ENCODE measurements at regions not wholly inside any gene's neighbourhood (a gene's known extent, or its start where the extent isn't known, plus 50 kb on each side); places are given as distances from the start of the nearest gene placed in this dataset.

- H3K9me3 ChIP-seq (ENCODE audit: control insufficient read depth in 2 of 2, low read length in 2 of 2): no peaks in the 10 kb centered on the region
- no peaks in the 10 kb centered on the region for H3K36me3 ChIP-seq (ENCODE audit: control insufficient read depth in 2 of 2, insufficient read depth in 2 of 2, low read length in 2 of 2)
- no peaks in the 10 kb centered on the region for H3K4me1 ChIP-seq (ENCODE audit: control insufficient read depth in 2 of 2, insufficient read depth in 2 of 2, low read length in 2 of 2)
- no peak overlapping the region for H3K9ac ChIP-seq (ENCODE audit: low read depth in 1 of 2, low read length in 2 of 2)
- no peak overlapping the region for H3K4me3 ChIP-seq (ENCODE audit: low read length in 2 of 2)
- no peak overlapping the region for H3K27ac ChIP-seq (ENCODE audit: low read depth in 2 of 2, low read length in 2 of 2)
- peaks cover 0 to 4% of the 10 kb centered on the region in 2 donors for H3K27me3 ChIP-seq (ENCODE audit: control insufficient read depth in 2 of 2, insufficient read depth in 2 of 2, low read length in 2 of 2)
Measured at GRCh38 chr18:24530630-24531111, 70.2 kb downstream of the HRH4 start.

- H3K4me3 ChIP-seq (ENCODE audit: low read length in 2 of 2): no peak overlapping the region
- no peaks in the 10 kb centered on the region for H3K9me3 ChIP-seq (ENCODE audit: control insufficient read depth in 2 of 2, low read length in 2 of 2)
- H3K4me1 ChIP-seq (ENCODE audit: control insufficient read depth in 2 of 2, insufficient read depth in 2 of 2, low read length in 2 of 2): no peaks in the 10 kb centered on the region
- H3K27ac ChIP-seq (ENCODE audit: low read depth in 2 of 2, low read length in 2 of 2): no peak overlapping the region
- no peak overlapping the region for H3K9ac ChIP-seq (ENCODE audit: low read depth in 1 of 2, low read length in 2 of 2)
- no peaks in the 10 kb centered on the region for H3K36me3 ChIP-seq (ENCODE audit: control insufficient read depth in 2 of 2, insufficient read depth in 2 of 2, low read length in 2 of 2)
- H3K27me3 ChIP-seq (ENCODE audit: control insufficient read depth in 2 of 2, insufficient read depth in 2 of 2, low read length in 2 of 2): peaks cover 0 to 4% of the 10 kb centered on the region in 2 donors
Measured at GRCh38 chr18:24534271-24534670, 73.8 kb downstream of the HRH4 start.

GRCh38 chr18:24534737-24535136, 74.3 kb downstream of the HRH4 start:
- Histone ChIP-seq H3K4me1 (ENCODE audit: control insufficient read depth in 2 of 2, insufficient read depth in 2 of 2, low read length in 2 of 2) (no peaks in the 10 kb centered on the region), H3K9me3 (ENCODE audit: control insufficient read depth in 2 of 2, low read length in 2 of 2) (no peaks in the 10 kb centered on the region), H3K27me3 (ENCODE audit: control insufficient read depth in 2 of 2, insufficient read depth in 2 of 2, low read length in 2 of 2) (peaks cover 0 to 4% of the 10 kb centered on the region in 2 donors), H3K9ac (ENCODE audit: low read depth in 1 of 2, low read length in 2 of 2) (no peak overlapping the region), H3K36me3 (ENCODE audit: control insufficient read depth in 2 of 2, insufficient read depth in 2 of 2, low read length in 2 of 2) (no peaks in the 10 kb centered on the region), H3K27ac (ENCODE audit: low read depth in 2 of 2, low read length in 2 of 2) (no peak overlapping the region), H3K4me3 (ENCODE audit: low read length in 2 of 2) (no peak overlapping the region)

GRCh38 chr18:24535527-24536295, 75.3 kb downstream of the HRH4 start:
- Histone ChIP-seq H3K9ac (ENCODE audit: low read depth in 1 of 2, low read length in 2 of 2) (no peak overlapping the region), H3K27me3 (ENCODE audit: control insufficient read depth in 2 of 2, insufficient read depth in 2 of 2, low read length in 2 of 2) (peaks cover 0 to under 1% of the 10 kb centered on the region in 2 donors), H3K9me3 (ENCODE audit: control insufficient read depth in 2 of 2, low read length in 2 of 2) (no peaks in the 10 kb centered on the region), H3K4me1 (ENCODE audit: control insufficient read depth in 2 of 2, insufficient read depth in 2 of 2, low read length in 2 of 2) (no peaks in the 10 kb centered on the region), H3K27ac (ENCODE audit: low read depth in 2 of 2, low read length in 2 of 2) (no peak overlapping the region), H3K36me3 (ENCODE audit: control insufficient read depth in 2 of 2, insufficient read depth in 2 of 2, low read length in 2 of 2) (no peaks in the 10 kb centered on the region), H3K4me3 (ENCODE audit: low read length in 2 of 2) (no peak overlapping the region)

GRCh38 chr18:24536326-24536725, 75.9 kb downstream of the HRH4 start:
- no peak overlapping the region for H3K27ac ChIP-seq (ENCODE audit: low read depth in 2 of 2, low read length in 2 of 2)
- H3K27me3 ChIP-seq (ENCODE audit: control insufficient read depth in 2 of 2, insufficient read depth in 2 of 2, low read length in 2 of 2): no peaks in the 10 kb centered on the region
- no peak overlapping the region for H3K9ac ChIP-seq (ENCODE audit: low read depth in 1 of 2, low read length in 2 of 2)
- H3K9me3 ChIP-seq (ENCODE audit: control insufficient read depth in 2 of 2, low read length in 2 of 2): no peaks in the 10 kb centered on the region
- no peaks in the 10 kb centered on the region for H3K36me3 ChIP-seq (ENCODE audit: control insufficient read depth in 2 of 2, insufficient read depth in 2 of 2, low read length in 2 of 2)
- H3K4me3 ChIP-seq (ENCODE audit: low read length in 2 of 2): no peak overlapping the region
- H3K4me1 ChIP-seq (ENCODE audit: control insufficient read depth in 2 of 2, insufficient read depth in 2 of 2, low read length in 2 of 2): no peaks in the 10 kb centered on the region

- no peak overlapping the region for H3K9ac ChIP-seq (ENCODE audit: low read depth in 1 of 2, low read length in 2 of 2)
- no peaks in the 10 kb centered on the region for H3K4me1 ChIP-seq (ENCODE audit: control insufficient read depth in 2 of 2, insufficient read depth in 2 of 2, low read length in 2 of 2)
- no peaks in the 10 kb centered on the region for H3K9me3 ChIP-seq (ENCODE audit: control insufficient read depth in 2 of 2, low read length in 2 of 2)
- H3K4me3 ChIP-seq (ENCODE audit: low read length in 2 of 2): no peak overlapping the region
- no peak overlapping the region for H3K27ac ChIP-seq (ENCODE audit: low read depth in 2 of 2, low read length in 2 of 2)
- no peaks in the 10 kb centered on the region for H3K27me3 ChIP-seq (ENCODE audit: control insufficient read depth in 2 of 2, insufficient read depth in 2 of 2, low read length in 2 of 2)
- no peaks in the 10 kb centered on the region for H3K36me3 ChIP-seq (ENCODE audit: control insufficient read depth in 2 of 2, insufficient read depth in 2 of 2, low read length in 2 of 2)
Measured at GRCh38 chr18:24536834-24537233, 76.4 kb downstream of the HRH4 start.

GRCh38 chr18:24538414-24539264, 78.2 kb downstream of the HRH4 start:
- Histone ChIP-seq H3K9ac (ENCODE audit: low read depth in 1 of 2, low read length in 2 of 2) (no peak overlapping the region), H3K27ac (ENCODE audit: low read depth in 2 of 2, low read length in 2 of 2) (no peak overlapping the region), H3K4me3 (ENCODE audit: low read length in 2 of 2) (no peak overlapping the region), H3K27me3 (ENCODE audit: control insufficient read depth in 2 of 2, insufficient read depth in 2 of 2, low read length in 2 of 2) (no peaks in the 10 kb centered on the region), H3K36me3 (ENCODE audit: control insufficient read depth in 2 of 2, insufficient read depth in 2 of 2, low read length in 2 of 2) (no peaks in the 10 kb centered on the region), H3K4me1 (ENCODE audit: control insufficient read depth in 2 of 2, insufficient read depth in 2 of 2, low read length in 2 of 2) (no peaks in the 10 kb centered on the region), H3K9me3 (ENCODE audit: control insufficient read depth in 2 of 2, low read length in 2 of 2) (no peaks in the 10 kb centered on the region)

GRCh38 chr18:24539866-24540617, 79.6 kb downstream of the HRH4 start:
- Histone ChIP-seq H3K4me1 (ENCODE audit: control insufficient read depth in 2 of 2, insufficient read depth in 2 of 2, low read length in 2 of 2) (no peaks in the 10 kb centered on the region), H3K9me3 (ENCODE audit: control insufficient read depth in 2 of 2, low read length in 2 of 2) (no peaks in the 10 kb centered on the region), H3K36me3 (ENCODE audit: control insufficient read depth in 2 of 2, insufficient read depth in 2 of 2, low read length in 2 of 2) (no peaks in the 10 kb centered on the region), H3K27ac (ENCODE audit: low read depth in 2 of 2, low read length in 2 of 2) (no peak overlapping the region), H3K27me3 (ENCODE audit: control insufficient read depth in 2 of 2, insufficient read depth in 2 of 2, low read length in 2 of 2) (no peaks in the 10 kb centered on the region), H3K9ac (ENCODE audit: low read depth in 1 of 2, low read length in 2 of 2) (no peak overlapping the region), H3K4me3 (ENCODE audit: low read length in 2 of 2) (no peak overlapping the region)

GRCh38 chr18:24540896-24541295, 80.5 kb downstream of the HRH4 start:
- no peaks in the 10 kb centered on the region for H3K9me3 ChIP-seq (ENCODE audit: control insufficient read depth in 2 of 2, low read length in 2 of 2)
- no peaks in the 10 kb centered on the region for H3K27me3 ChIP-seq (ENCODE audit: control insufficient read depth in 2 of 2, insufficient read depth in 2 of 2, low read length in 2 of 2)
- H3K36me3 ChIP-seq (ENCODE audit: control insufficient read depth in 2 of 2, insufficient read depth in 2 of 2, low read length in 2 of 2): no peaks in the 10 kb centered on the region
- no peak overlapping the region for H3K9ac ChIP-seq (ENCODE audit: low read depth in 1 of 2, low read length in 2 of 2)
- H3K4me3 ChIP-seq (ENCODE audit: low read length in 2 of 2): no peak overlapping the region
- H3K27ac ChIP-seq (ENCODE audit: low read depth in 2 of 2, low read length in 2 of 2): no peak overlapping the region
- no peaks in the 10 kb centered on the region for H3K4me1 ChIP-seq (ENCODE audit: control insufficient read depth in 2 of 2, insufficient read depth in 2 of 2, low read length in 2 of 2)
